ENCODE measurements at regions not wholly inside any gene's neighbourhood (a gene's known extent, or its start where the extent isn't known, plus 50 kb on each side); places are given as distances from the start of the nearest gene placed in this dataset.

DNA sequence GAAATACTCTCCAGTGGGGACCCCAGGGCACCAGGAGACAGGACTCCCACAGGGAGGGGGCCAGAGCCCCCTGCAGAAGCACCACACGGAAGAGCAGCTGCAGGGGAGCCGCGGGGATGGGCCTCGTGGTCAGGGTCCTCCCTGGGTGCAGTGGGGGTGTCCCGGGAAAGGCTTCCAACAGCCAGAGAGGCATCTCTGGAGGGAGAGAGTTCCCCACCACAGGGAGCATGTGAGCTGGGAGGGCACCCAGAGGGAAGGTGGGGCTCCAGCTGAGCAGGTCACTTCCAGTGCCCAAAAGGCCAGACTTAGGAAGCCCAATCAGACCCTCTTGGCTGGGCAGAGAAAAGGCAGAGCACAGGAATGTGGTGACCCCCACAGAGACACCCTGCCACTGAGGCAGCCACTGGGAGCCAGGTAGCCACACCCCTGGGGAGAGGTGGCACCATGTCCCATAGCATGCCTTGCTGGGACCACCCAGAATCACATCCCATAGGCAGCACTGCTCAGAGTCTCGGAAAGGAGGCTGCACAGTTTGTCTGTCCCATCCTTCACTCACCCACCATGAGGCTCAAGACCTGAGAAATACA is 49.9 kb upstream of the LMO1 start:
- TF ChIP-seq, protein P1, sequence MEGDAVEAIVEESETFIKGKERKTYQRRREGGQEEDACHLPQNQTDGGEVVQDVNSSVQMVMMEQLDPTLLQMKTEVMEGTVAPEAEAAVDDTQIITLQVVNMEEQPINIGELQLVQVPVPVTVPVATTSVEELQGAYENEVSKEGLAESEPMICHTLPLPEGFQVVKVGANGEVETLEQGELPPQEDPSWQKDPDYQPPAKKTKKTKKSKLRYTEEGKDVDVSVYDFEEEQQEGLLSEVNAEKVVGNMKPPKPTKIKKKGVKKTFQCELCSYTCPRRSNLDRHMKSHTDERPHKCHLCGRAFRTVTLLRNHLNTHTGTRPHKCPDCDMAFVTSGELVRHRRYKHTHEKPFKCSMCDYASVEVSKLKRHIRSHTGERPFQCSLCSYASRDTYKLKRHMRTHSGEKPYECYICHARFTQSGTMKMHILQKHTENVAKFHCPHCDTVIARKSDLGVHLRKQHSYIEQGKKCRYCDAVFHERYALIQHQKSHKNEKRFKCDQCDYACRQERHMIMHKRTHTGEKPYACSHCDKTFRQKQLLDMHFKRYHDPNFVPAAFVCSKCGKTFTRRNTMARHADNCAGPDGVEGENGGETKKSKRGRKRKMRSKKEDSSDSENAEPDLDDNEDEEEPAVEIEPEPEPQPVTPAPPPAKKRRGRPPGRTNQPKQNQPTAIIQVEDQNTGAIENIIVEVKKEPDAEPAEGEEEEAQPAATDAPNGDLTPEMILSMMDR (IDR thresholded peaks at IDR 0.05), result no peak
- no peak for TF ChIP-seq POLR2A (IDR thresholded peaks at IDR 0.05)

Data from body of pancreas (tissue), 4 donors.